Subcutaneous abdominal adipose tissue (tissue), 5 donors: ENCODE measurements at regions not wholly inside any gene's neighbourhood (a gene's known extent, or its start where the extent isn't known, plus 50 kb on each side); places are given as distances from the start of the nearest gene placed in this dataset.

Experiments
- H3K27ac ChIP-seq: one replicate; pipeline ENCODE4 v1.7.0; 2013; ENCODE audit warnings: low read depth, mild to moderate bottlenecking, inconsistent platforms, low read length, moderate library complexity
- H3K27me3 ChIP-seq, 5 donors: one replicate each; pipeline ENCODE4 v1.7.0; 2013; ENCODE audit warnings: low read length in 5 of 5, inconsistent platforms in 1 of 5; ENCODE audit not compliant: control insufficient read depth in 5 of 5, insufficient read depth in 4 of 5
- H3K36me3 ChIP-seq, 5 donors: one replicate each; pipeline ENCODE4 v1.7.0; 2013; ENCODE audit warnings: low read length in 5 of 5; ENCODE audit not compliant: control insufficient read depth in 5 of 5, insufficient read depth in 5 of 5
- H3K4me1 ChIP-seq, 5 donors: one replicate each; pipeline ENCODE4 v1.7.0; 2013; ENCODE audit warnings: low read length in 5 of 5, mild to moderate bottlenecking in 3 of 5, moderate library complexity in 1 of 5; ENCODE audit not compliant: control insufficient read depth in 5 of 5, insufficient read depth in 5 of 5
- H3K4me3 ChIP-seq, 5 donors: one replicate each; pipeline ENCODE4 v1.7.0; 2013; ENCODE audit warnings: low read length in 5 of 5, low read depth in 1 of 5
- H3K9ac ChIP-seq, 5 donors: one replicate each; pipeline ENCODE4 v1.7.0; 2013; ENCODE audit warnings: low read length in 5 of 5, mild to moderate bottlenecking in 4 of 5, moderate library complexity in 3 of 5
- H3K9me3 ChIP-seq, 5 donors: one replicate each; pipeline ENCODE4 v1.7.0; 2013; ENCODE audit warnings: low read length in 5 of 5; ENCODE audit not compliant: control insufficient read depth in 5 of 5
- donor health status: healthy.
- donor health status: healthy.
- donor health status: healthy.
- donor health status: healthy.
- donor health status: healthy.

- Histone ChIP-seq H3K4me3 (no peak overlapping the region), H3K36me3 (no peaks in the 10 kb centered on the region), H3K27me3 (peaks cover 0 to 8% (median 3%) of the 10 kb centered on the region in 5 donors), H3K9me3 (peaks cover 0 to 18% (median 9%) of the 10 kb centered on the region in 5 donors), H3K27ac (no peak overlapping the region), H3K9ac (no peak overlapping the region), H3K4me1 (peaks cover 0 to 4% (median 0%) of the 10 kb centered on the region in 5 donors)
These were observed 78.9 kb upstream of the MAP1LC3B2 start for GRCh38 chr12:116480210-116480810.

- Histone ChIP-seq H3K9ac (no peak overlapping the region), H3K4me1 (peaks cover 0 to 4% (median 0%) of the 10 kb centered on the region in 5 donors), H3K27ac (no peak overlapping the region), H3K27me3 (peaks cover 0 to 8% (median 3%) of the 10 kb centered on the region in 5 donors), H3K36me3 (no peaks in the 10 kb centered on the region), H3K4me3 (no peak overlapping the region), H3K9me3 (peaks cover 0 to 8% (median 5%) of the 10 kb centered on the region in 5 donors)
These were observed 77.5 kb upstream of the MAP1LC3B2 start for GRCh38 chr12:116481726-116482125.

- no peak overlapping the region for H3K4me3 ChIP-seq
- H3K4me1 ChIP-seq = peaks cover 0 to 4% (median 0%) of the 10 kb centered on the region in 5 donors
- peaks cover 0 to 8% (median 3%) of the 10 kb centered on the region in 5 donors for H3K27me3 ChIP-seq
- no peak overlapping the region for H3K27ac ChIP-seq
- no peaks in the 10 kb centered on the region for H3K36me3 ChIP-seq
- H3K9ac ChIP-seq = no peak overlapping the region
- H3K9me3 ChIP-seq = peaks cover 0 to 3% (median under 1%) of the 10 kb centered on the region in 5 donors
These were observed 77.0 kb upstream of the MAP1LC3B2 start for GRCh38 chr12:116482179-116482578.

GRCh38 chr12:116482859-116483258, 76.3 kb upstream of the MAP1LC3B2 start:
- H3K4me3 ChIP-seq = no peak overlapping the region
- no peak overlapping the region for H3K27ac ChIP-seq
- peaks cover 0 to 6% (median 4%) of the 10 kb centered on the region in 5 donors for H3K9me3 ChIP-seq
- peaks cover 0 to 4% (median 0%) of the 10 kb centered on the region in 5 donors for H3K4me1 ChIP-seq
- H3K27me3 ChIP-seq = peaks cover 0 to 8% (median 3%) of the 10 kb centered on the region in 5 donors
- no peaks in the 10 kb centered on the region for H3K36me3 ChIP-seq
- no peak overlapping the region for H3K9ac ChIP-seq

- Histone ChIP-seq H3K4me1 (peaks cover 0 to 4% (median 0%) of the 10 kb centered on the region in 5 donors), H3K27ac (no peak overlapping the region), H3K9ac (no peak overlapping the region), H3K27me3 (peaks cover 0 to 8% (median 3%) of the 10 kb centered on the region in 5 donors), H3K4me3 (no peak overlapping the region), H3K36me3 (no peaks in the 10 kb centered on the region), H3K9me3 (peaks cover 0 to 15% (median 10%) of the 10 kb centered on the region in 5 donors)
These were observed 75.0 kb upstream of the MAP1LC3B2 start for GRCh38 chr12:116483959-116484750.

GRCh38 chr12:116484807-116485206, 74.4 kb upstream of the MAP1LC3B2 start:
- Histone ChIP-seq H3K4me1 (peaks cover 0 to 4% (median 0%) of the 10 kb centered on the region in 5 donors), H3K4me3 (no peak overlapping the region), H3K36me3 (no peaks in the 10 kb centered on the region), H3K27me3 (peaks cover 0 to 5% (median 3%) of the 10 kb centered on the region in 5 donors), H3K9me3 (peaks cover 0 to 15% (median 10%) of the 10 kb centered on the region in 5 donors), H3K27ac (no peak overlapping the region), H3K9ac (no peak overlapping the region)

GRCh38 chr12:116489116-116489515, 70.1 kb upstream of the MAP1LC3B2 start:
- Histone ChIP-seq H3K36me3 (no peaks in the 10 kb centered on the region), H3K27ac (no peak overlapping the region), H3K9ac (no peak overlapping the region), H3K4me1 (peaks cover 0 to 4% (median 0%) of the 10 kb centered on the region in 5 donors), H3K9me3 (peaks cover 0 to 15% (median 10%) of the 10 kb centered on the region in 5 donors), H3K4me3 (no peak overlapping the region), H3K27me3 (no peaks in the 10 kb centered on the region)

GRCh38 chr12:116490471-116490870, 68.7 kb upstream of the MAP1LC3B2 start:
- Histone ChIP-seq H3K9me3 (peaks cover 0 to 15% (median 10%) of the 10 kb centered on the region in 5 donors), H3K27ac (no peak overlapping the region), H3K9ac (no peak overlapping the region), H3K4me3 (no peak overlapping the region), H3K4me1 (no peaks in the 10 kb centered on the region), H3K36me3 (no peaks in the 10 kb centered on the region), H3K27me3 (no peaks in the 10 kb centered on the region)

- H3K9ac ChIP-seq = no peak overlapping the region
These were observed 66.4 kb upstream of the MAP1LC3B2 start for GRCh38 chr12:116492703-116493324.

GRCh38 chr12:116495260-116495659, 63.9 kb upstream of the MAP1LC3B2 start:
- no peaks in the 10 kb centered on the region for H3K9me3 ChIP-seq
- no peak overlapping the region for H3K4me3 ChIP-seq
- H3K27me3 ChIP-seq = no peaks in the 10 kb centered on the region
- H3K36me3 ChIP-seq = no peaks in the 10 kb centered on the region
- no peaks in the 10 kb centered on the region for H3K4me1 ChIP-seq
- no peak overlapping the region for H3K9ac ChIP-seq
- no peak overlapping the region for H3K27ac ChIP-seq

More at GRCh38 chr12:116492703-116493324, 66.4 kb upstream of the MAP1LC3B2 start:
- Histone ChIP-seq H3K27ac (no peak overlapping the region), H3K9me3 (peaks cover 0 to 9% (median 7%) of the 10 kb centered on the region in 5 donors), H3K4me3 (no peak overlapping the region), H3K27me3 (no peaks in the 10 kb centered on the region), H3K4me1 (no peaks in the 10 kb centered on the region), H3K36me3 (no peaks in the 10 kb centered on the region)
